B cell (primary cell): ENCODE measurements at regions not wholly inside any gene's neighbourhood (a gene's known extent, or its start where the extent isn't known, plus 50 kb on each side); places are given as distances from the start of the nearest gene placed in this dataset.

ENCODE experiments used
- ATAC-seq: fragments of 200-7000 bp; cut with Tn5 transposase; one replicate; pipeline ENCODE4 v1.10.0; 2021; ENCODE audit warnings: low read depth, mild to moderate bottlenecking, moderate number of reproducible peaks, moderate library complexity
- CTCF ChIA-PET: fragments of 350-600 bp; sonication (Branson Sonifier 250); formaldehyde crosslinking; loops from one replicate; lab custom pipeline; 2021; ENCODE audit warnings: antibody characterized with exemption, inconsistent platforms; lab: Charles Lee
- POLR2A ChIA-PET: fragments of 350-600 bp; sonication (Branson Sonifier 250); formaldehyde crosslinking; loops from one replicate; lab custom pipeline; 2021; ENCODE audit warnings: antibody characterized with exemption; lab: Charles Lee
- DNase-seq: peaks from one replicate; pipeline ENCODE4 v3.0.0; 2013
- H2AFZ ChIP-seq: 2 replicates; pipeline ENCODE4 v1.6.1; 2012; ENCODE audit warnings: mild to moderate bottlenecking, low read depth, low read length; ENCODE audit not compliant: insufficient read depth, poor library complexity, severe bottlenecking
- H3K27ac ChIP-seq, 2 donors: 1 replicate in 1 of 2; 2 replicates in 1 of 2; pipeline ENCODE4 v1.5.1; 2012 to 2013; ENCODE audit warnings: low read length in 2 of 2, mild to moderate bottlenecking in 2 of 2, moderate library complexity in 1 of 2
- H3K27me3 ChIP-seq, 4 experiments: fragments of 200-600 bp in 1 of 4; sonication (generic) in 1 of 4; replicated peaks in 1 of 4; 1 replicate in 2 of 4; 2 replicates in 2 of 4; pipeline versions ENCODE4 v1.6.1 to v1.7.0; 2013 to 2016; ENCODE audit warnings: low read length in 3 of 4, mild to moderate bottlenecking in 2 of 4, mixed read lengths in 1 of 4, moderate library complexity in 1 of 4; ENCODE audit not compliant: insufficient read depth in 4 of 4, control insufficient read depth in 3 of 4; ENCODE audit errors: control extremely low read depth in 1 of 4
- H3K36me3 ChIP-seq, 2 experiments: replicated peaks in 1 of 2; 1 replicate in 1 of 2; 2 replicates in 1 of 2; pipeline versions ENCODE4 v1.6.1 to v1.7.1; 2013; ENCODE audit warnings: low read length in 1 of 2; ENCODE audit not compliant: insufficient read depth in 2 of 2, control insufficient read depth in 1 of 2; ENCODE audit errors: control extremely low read depth in 1 of 2, extremely low read depth in 1 of 2
- H3K4me1 ChIP-seq, 2 donors: fragments of 200-600 bp in 1 of 2; sonication (generic) in 1 of 2; 1 replicate in 1 of 2; 2 replicates in 1 of 2; pipeline versions ENCODE4 v1.5.1 to v1.6.1; 2013 to 2017; ENCODE audit warnings: low read length in 2 of 2; ENCODE audit not compliant: control insufficient read depth in 2 of 2, insufficient read depth in 2 of 2
- H3K4me2 ChIP-seq: replicated peaks from 2 replicates; pipeline ENCODE3; 2012; ENCODE audit warnings: mild to moderate bottlenecking, low read depth, low read length; ENCODE audit not compliant: poor library complexity, severe bottlenecking
- H3K4me3 ChIP-seq, 5 experiments: fragments of 200-600 bp in 1 of 5; sonication (generic) in 1 of 5; 1 replicate in 3 of 5; 2 replicates in 2 of 5; pipeline versions ENCODE4 v1.5.1 to v1.7.0; 2011 to 2016; ENCODE audit warnings: low read length in 4 of 5, mild to moderate bottlenecking in 4 of 5, low read depth in 2 of 5, control low read depth in 1 of 5, moderate library complexity in 1 of 5; ENCODE audit not compliant: insufficient read depth in 1 of 5; ENCODE audit errors: control extremely low read depth in 1 of 5, extremely low read depth in 1 of 5
- H3K79me2 ChIP-seq: fragments of 200-600 bp; sonication (generic); one replicate; pipeline ENCODE4 v1.6.0; 2016; ENCODE audit warnings: low read length; ENCODE audit not compliant: control insufficient read depth, insufficient read depth
- H3K9ac ChIP-seq: fragments of 200-600 bp; sonication (generic); 2 replicates; pipeline ENCODE4 v1.6.1; 2017; ENCODE audit warnings: mild to moderate bottlenecking, low read length, moderate library complexity
- H3K9me3 ChIP-seq, 3 donors: one replicate each; pipeline versions ENCODE4 v1.6.1 to v1.7.1; 2013; ENCODE audit warnings: low read length in 2 of 3; ENCODE audit not compliant: control insufficient read depth in 2 of 3, insufficient read depth in 1 of 3; ENCODE audit errors: control extremely low read depth in 1 of 3
- H4K20me1 ChIP-seq: 2 replicates; pipeline ENCODE4 v1.6.0; 2012; ENCODE audit warnings: mild to moderate bottlenecking, low read length; ENCODE audit not compliant: insufficient read depth, control insufficient read depth, poor library complexity, severe bottlenecking
- H3K27ac Mint-ChIP-seq: one replicate; pipeline ENCODE4 v1.8.0; 2021; ENCODE audit warnings: mixed read lengths
- H3K27me3 Mint-ChIP-seq: one replicate; pipeline ENCODE4 v1.8.0; 2021; ENCODE audit warnings: mixed read lengths
- H3K4me1 Mint-ChIP-seq: one replicate; pipeline ENCODE4 v1.8.0; 2021; ENCODE audit warnings: mixed read lengths
- H3K4me3 Mint-ChIP-seq: one replicate; pipeline ENCODE4 v1.8.0; 2021; ENCODE audit warnings: mixed read lengths
- H3K9me3 Mint-ChIP-seq: one replicate; pipeline ENCODE4 v1.8.0; 2022; ENCODE audit warnings: mixed read lengths; ENCODE audit not compliant: insufficient read depth
- EZH2 ChIP-seq: IDR thresholded peaks from 2 replicates; pipeline ENCODE4 v1.6.1; 2012; ENCODE audit warnings: borderline replicate concordance, low read depth, mild to moderate bottlenecking, moderate library complexity, low read length; ENCODE audit not compliant: insufficient read depth, poor library complexity, severe bottlenecking
- WGBS: methylation state at CpG from one replicate; pipeline ENCODE4 v1.1.5; 2013; ENCODE audit warnings: missing lambda C conversion rate; ENCODE audit not compliant: insufficient coverage; 5-methylcytosine and 5-hydroxymethylcytosine counted together
- intact Hi-C: fragments of 100-400 bp; cut with micrococcal nuclease; formaldehyde crosslinking; loops from one replicate; pipeline ENCODE4 v1.10.0; 2022
- TF ChIP-seq, protein P1 (sequence below): fragments of 200-600 bp; IDR thresholded peaks from one replicate; pipeline ENCODE4 v1.8.0; 2022; ENCODE audit warnings: antibody characterized with exemption, mild to moderate bottlenecking

DNA sequence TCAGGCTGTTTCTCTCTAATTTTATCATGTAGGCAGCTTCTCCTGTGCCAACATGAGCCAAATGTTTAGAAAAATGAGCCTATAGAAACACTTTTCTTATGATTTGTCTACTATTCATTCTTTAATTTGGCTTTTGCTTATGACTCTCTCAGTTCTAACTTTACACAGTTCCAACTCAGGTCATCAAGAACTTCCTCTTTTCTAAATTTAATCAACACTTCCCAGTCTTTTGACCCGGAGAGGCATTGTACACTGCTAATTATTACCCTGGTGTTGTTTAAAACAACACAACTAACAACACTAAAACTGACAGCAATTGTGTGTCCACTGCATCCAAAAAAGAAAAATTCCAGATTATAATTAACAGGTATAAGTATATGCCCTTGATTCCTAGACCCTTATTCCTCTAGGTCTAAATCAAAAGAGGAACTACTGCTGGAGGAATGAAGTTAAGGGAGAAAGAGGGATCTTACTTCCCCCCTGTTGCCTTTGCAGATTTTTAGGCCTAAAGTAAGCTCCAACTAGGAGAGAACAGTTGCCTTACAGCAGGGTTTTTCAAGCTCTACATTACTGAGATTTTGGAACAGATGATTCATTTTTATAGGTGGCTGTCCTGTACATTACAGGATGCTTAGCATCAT lies 332.2 kb upstream of the GOLIM4 start:
- TF ChIP-seq EZH2: no peak
- TF ChIP-seq, protein P1, sequence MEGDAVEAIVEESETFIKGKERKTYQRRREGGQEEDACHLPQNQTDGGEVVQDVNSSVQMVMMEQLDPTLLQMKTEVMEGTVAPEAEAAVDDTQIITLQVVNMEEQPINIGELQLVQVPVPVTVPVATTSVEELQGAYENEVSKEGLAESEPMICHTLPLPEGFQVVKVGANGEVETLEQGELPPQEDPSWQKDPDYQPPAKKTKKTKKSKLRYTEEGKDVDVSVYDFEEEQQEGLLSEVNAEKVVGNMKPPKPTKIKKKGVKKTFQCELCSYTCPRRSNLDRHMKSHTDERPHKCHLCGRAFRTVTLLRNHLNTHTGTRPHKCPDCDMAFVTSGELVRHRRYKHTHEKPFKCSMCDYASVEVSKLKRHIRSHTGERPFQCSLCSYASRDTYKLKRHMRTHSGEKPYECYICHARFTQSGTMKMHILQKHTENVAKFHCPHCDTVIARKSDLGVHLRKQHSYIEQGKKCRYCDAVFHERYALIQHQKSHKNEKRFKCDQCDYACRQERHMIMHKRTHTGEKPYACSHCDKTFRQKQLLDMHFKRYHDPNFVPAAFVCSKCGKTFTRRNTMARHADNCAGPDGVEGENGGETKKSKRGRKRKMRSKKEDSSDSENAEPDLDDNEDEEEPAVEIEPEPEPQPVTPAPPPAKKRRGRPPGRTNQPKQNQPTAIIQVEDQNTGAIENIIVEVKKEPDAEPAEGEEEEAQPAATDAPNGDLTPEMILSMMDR: no peak
- intact Hi-C loops: no loop called here
- POLR2A ChIA-PET: no interaction called here
- H2AFZ ChIP-seq: no peak overlapping the region
- WGBS: no CpG with 5 or more reads among the region's 1 CpG
- no peaks in the 10 kb centered on the region for H3K4me1 Mint-ChIP-seq
- no peak for DNase-seq
- no peak overlapping the region for H3K27ac ChIP-seq
- H3K4me3 Mint-ChIP-seq: no peak overlapping the region
- CTCF ChIA-PET: no interaction called here
- no peak overlapping the region for H3K4me3 ChIP-seq
- H3K27me3 ChIP-seq: no peaks in the 10 kb centered on the region
- ATAC-seq: no peak
- no peaks in the 10 kb centered on the region for H3K27me3 Mint-ChIP-seq
- no peaks in the 10 kb centered on the region for H4K20me1 ChIP-seq
- no peak overlapping the region for H3K4me2 ChIP-seq
- H3K4me1 ChIP-seq: no peaks in the 10 kb centered on the region
- no peak overlapping the region for H3K9ac ChIP-seq
- no peaks in the 10 kb centered on the region for H3K9me3 ChIP-seq
- H3K27ac Mint-ChIP-seq: no peak overlapping the region
- no peaks in the 10 kb centered on the region for H3K79me2 ChIP-seq
- H3K36me3 ChIP-seq: no peaks in the 10 kb centered on the region
- H3K9me3 Mint-ChIP-seq: no peaks in the 10 kb centered on the region

DNA sequence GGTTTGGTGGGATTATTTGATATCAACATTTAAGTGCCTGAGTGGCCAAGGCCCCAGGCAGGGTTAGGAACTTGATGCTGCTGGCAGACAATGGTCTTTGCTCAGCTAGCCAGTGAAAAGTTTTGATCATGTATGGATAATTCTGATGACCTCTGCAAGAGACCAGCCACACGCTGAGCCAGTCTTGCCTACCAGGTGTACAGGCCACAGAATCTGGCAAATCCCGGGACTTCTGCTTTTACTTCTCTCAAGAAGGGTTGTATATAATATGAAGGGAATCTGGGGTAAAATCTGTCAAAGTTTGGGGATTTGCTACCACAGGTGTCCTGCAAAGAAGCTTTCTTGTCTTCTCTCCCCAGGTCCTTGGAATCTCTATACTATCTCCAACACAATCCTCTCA lies 331.4 kb upstream of the GOLIM4 start:
- ATAC-seq: no peak
- no peaks in the 10 kb centered on the region for H3K9me3 Mint-ChIP-seq
- Histone ChIP-seq H3K9ac (no peak overlapping the region), H3K79me2 (no peaks in the 10 kb centered on the region), H3K4me2 (no peak overlapping the region), H3K4me3 (no peak overlapping the region), H4K20me1 (no peaks in the 10 kb centered on the region), H3K27ac (no peak overlapping the region), H3K36me3 (no peaks in the 10 kb centered on the region), H2AFZ (no peak overlapping the region), H3K9me3 (no peaks in the 10 kb centered on the region), H3K27me3 (no peaks in the 10 kb centered on the region), H3K4me1 (no peaks in the 10 kb centered on the region)
- no peak for DNase-seq
- TF ChIP-seq, protein P1: no peak
- no peak for TF ChIP-seq EZH2
- intact Hi-C loops: no loop called here
- H3K4me3 Mint-ChIP-seq: no peak overlapping the region
- no peak overlapping the region for H3K27ac Mint-ChIP-seq
- POLR2A ChIA-PET: no interaction called here
- H3K4me1 Mint-ChIP-seq: no peaks in the 10 kb centered on the region
- WGBS: 75% methylated on average over 2 of the region's 2 CpGs
- CTCF ChIA-PET: no interaction called here
- no peaks in the 10 kb centered on the region for H3K27me3 Mint-ChIP-seq
